HG03521 (cell line): ENCODE measurements at regions not wholly inside any gene's neighbourhood (a gene's known extent, or its start where the extent isn't known, plus 50 kb on each side); places are given as distances from the start of the nearest gene placed in this dataset.
"Not testable (repeated sequence)": the region's sequence is repeated elsewhere in the genome, so short reads cannot be mapped to it uniquely, and the experiment has no call there.

Experiments used
- ATAC-seq: cut with Tn5 transposase; IDR thresholded peaks from one replicate; pipeline ENCODE4 v1.9.1; 2021; ENCODE audit warnings: mild to moderate bottlenecking, moderate library complexity; ENCODE audit not compliant: unreplicated experiment

GRCh38 chr4:12409507-12410190 is 981.0 kb upstream of the HS3ST1 start:
- ATAC-seq: no peak

DNA sequence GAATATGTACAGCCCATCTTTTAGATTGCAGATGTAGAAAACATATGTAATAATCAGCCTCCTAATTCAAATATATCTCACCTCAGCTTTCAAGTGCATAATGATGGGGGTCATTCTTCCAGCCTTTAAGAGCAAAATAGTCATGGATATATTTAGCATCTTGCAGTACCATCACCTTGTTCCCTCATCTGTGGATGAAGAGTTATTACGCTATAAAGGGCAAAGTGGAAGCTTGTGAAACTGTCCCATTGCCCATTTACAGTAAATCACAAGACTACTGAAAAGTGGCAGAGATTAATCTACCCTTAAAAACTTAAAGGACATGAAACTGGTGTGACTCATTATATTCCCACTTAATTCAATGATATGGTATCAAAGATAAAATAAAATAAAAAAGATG is 979.7 kb upstream of the HS3ST1 start:
- ATAC-seq: no peak

DNA sequence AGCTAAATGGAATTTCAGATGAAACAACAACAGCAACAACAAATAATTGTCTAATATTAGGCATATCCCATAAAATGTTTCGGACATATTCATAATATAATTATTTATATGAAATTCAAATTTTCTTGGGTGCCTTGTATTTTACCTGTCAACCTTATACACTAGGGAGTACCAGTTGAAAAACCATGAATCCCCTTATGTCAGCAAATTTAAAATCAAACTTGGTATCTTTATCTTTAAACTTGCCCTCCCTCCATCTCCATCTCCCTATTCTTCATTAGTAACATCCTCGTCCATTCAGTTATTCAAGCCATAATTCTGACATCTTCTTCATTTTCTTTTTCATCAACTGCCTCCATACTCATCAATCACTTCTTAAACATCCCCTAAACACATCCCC is 974.5 kb upstream of the HS3ST1 start:
- no peak for ATAC-seq

- no peak for ATAC-seq
Measured at GRCh38 chr4:12399781-12400180, 971.1 kb upstream of the HS3ST1 start.

- ATAC-seq: no peak
Measured at GRCh38 chr4:12393631-12394262, 965.1 kb upstream of the HS3ST1 start.

DNA sequence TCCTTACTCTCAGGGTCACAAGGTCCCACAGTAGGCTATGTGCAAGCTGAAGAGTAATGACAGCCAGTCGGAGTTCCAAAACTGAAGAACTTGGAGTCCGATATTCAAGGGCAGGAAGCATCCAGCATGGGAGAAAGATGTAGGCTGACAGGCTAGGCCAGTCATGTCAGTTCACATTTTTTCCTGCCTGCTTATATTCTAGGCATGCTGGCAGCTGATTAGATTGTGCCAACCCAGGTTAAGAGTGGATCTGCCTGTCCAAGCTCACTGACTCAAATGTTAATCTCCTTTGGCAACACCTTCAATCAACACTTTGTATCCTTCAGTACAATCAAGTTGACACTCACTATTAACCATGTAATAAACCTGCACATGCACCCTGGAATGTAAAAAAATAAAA is 960.9 kb upstream of the HS3ST1 start:
- no peak for ATAC-seq

- ATAC-seq: no peak
Measured at GRCh38 chr4:12382567-12382966, 953.9 kb upstream of the HS3ST1 start.

- no peak for ATAC-seq
Measured at GRCh38 chr4:12379191-12379590, 950.5 kb upstream of the HS3ST1 start.

GRCh38 chr4:12375805-12376204 is 947.1 kb upstream of the HS3ST1 start:
- no peak for ATAC-seq

DNA sequence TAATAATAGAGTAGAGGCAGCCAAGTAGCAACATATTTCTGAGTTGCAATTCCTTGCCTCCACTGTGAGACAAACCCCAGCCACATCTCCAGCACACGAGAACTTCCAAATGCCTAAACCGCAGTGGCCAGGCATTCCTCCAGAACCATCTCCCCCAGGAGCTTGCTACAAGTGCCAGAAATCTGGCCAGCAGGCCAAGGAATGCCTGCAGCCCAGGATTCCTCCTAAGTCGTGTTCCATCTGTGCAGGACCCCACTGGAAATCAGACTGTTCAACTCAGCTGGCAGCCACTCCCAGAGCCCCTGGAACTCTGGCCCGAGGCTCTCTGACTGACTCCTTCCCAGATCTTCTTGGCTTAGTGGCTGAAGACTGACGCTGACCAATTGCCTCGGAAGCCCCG is 937.2 kb upstream of the HS3ST1 start:
- ATAC-seq: not testable (repeated sequence)

GRCh38 chr4:12360391-12360790 is 931.7 kb upstream of the HS3ST1 start:
- no peak for ATAC-seq

DNA sequence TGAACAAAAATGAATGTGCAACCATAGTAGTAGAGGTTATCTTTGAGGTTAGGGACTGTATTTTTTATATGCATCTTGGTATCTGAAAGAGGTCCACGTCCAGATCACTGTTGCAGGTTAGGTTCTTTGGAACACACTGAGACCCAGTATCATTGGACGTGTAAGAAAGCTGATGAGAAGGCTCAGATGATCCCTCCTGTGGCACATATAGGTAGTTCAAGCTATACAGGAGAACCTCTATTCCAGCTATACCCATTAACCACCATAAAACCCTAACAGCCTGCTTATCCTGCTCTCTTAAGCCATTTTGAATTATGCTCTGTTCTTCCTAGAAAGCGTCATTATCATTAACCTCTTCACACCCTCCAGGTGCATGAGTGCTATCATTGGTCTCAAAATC is 930.7 kb upstream of the HS3ST1 start:
- no peak for ATAC-seq

GRCh38 chr4:12333083-12333482 is 904.4 kb upstream of the HS3ST1 start:
- not testable (repeated sequence) for ATAC-seq

GRCh38 chr4:12324965-12325364 is 896.3 kb upstream of the HS3ST1 start:
- ATAC-seq: no peak

DNA sequence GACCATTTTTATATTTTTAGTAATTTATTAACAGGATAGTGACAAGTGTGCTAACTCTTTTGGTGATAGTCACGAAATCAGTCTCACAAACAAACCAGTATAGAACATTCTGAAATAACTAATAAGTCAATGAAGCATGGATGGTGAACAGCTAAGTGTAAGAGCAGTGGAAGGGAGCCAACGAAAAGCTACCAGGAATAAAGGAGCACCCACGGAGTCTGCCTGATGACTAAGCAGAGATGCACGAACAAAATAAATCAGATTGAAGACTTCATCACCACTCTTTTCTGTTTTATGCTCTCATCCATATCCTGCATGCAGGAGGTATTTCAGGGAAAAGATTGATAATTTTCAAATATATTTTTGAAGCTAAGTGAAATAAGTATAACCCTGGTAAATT is 891.1 kb upstream of the HS3ST1 start:
- ATAC-seq: no peak

DNA sequence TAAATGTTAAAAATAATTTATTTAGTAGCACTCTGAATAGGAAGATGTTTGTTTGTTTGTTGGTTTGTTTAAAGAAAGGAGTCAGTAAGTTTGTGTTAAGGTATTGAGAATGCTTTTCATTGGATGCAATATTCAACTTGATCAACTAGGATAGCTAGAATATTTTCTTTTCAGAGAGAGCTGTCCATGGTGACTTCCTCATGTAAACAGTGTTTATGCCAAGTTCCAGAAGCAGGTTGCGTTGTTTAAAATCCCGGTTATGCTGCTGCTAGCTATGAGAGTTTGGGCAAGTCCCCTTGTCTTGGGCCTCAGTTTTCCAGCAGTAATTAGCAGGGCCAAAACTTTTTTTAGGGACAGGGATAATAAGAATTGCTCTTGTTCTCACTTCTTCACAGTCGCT is 876.2 kb upstream of the HS3ST1 start:
- no peak for ATAC-seq

DNA sequence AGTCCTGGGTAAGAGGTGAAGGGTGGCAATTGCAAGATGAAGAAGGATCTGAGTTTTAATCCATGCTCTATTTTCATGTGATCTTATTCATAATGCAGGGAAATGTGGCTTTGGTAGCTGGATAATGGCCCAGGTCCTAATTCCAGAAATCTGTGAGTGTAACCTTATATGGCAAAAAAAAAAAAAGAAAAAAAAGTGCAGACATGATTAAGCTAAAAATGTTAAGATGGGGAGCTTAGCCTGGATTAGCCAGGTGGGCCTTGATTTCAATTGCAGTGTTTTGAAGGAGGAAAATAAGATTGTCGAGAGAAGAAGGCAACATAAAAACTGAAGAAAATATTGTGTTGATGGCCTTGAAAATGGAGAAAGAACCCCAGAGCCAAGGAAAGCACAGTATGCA is 867.7 kb upstream of the HS3ST1 start:
- no peak for ATAC-seq

GRCh38 chr4:12293906-12294525 is 865.3 kb upstream of the HS3ST1 start:
- no peak for ATAC-seq

GRCh38 chr4:12286351-12286750 is 857.7 kb upstream of the HS3ST1 start:
- no peak for ATAC-seq

- ATAC-seq: no peak
Measured at GRCh38 chr4:12270546-12270945, 841.9 kb upstream of the HS3ST1 start.

DNA sequence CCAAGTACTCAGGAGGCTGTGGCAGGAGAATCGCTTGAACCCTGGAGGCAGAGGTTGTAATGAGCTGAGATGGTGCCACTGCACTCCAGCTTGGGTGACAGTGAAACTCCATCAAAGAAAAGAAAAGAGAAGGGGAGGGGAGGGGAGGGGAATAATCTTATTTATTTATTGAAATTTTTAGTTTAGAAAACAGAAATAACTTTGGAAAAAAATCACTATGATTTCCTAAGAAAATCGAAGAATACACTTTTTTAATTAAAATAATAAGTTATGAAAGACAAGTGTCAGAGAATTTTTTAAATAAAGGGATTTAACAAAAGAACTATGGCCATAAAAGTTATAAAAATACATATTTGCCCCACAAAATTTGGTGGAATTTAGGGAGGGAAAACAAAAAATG is 836.9 kb upstream of the HS3ST1 start:
- ATAC-seq: no peak

DNA sequence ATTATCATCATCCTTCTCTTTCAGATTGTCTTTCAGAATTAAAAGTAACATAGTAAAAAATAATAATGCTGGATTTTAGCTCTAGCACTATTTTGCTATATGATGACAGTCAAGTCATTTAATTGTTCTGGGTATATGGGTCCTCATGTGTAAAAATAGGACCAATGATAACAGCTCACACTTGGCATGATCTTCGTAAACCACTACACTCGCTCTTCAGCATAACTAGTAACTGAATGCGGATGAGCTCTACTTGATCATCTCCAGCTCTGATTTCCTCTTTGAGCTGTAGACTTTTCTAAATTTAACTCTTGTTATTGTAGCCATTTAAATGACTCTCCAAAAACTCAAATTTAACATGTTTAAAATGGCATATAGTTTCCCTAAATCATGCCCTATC is 831.8 kb upstream of the HS3ST1 start:
- ATAC-seq: no peak
